ENCODE measurements at regions not wholly inside any gene's neighbourhood (a gene's known extent, or its start where the extent isn't known, plus 50 kb on each side); places are given as distances from the start of the nearest gene placed in this dataset.
"Not testable (repeated sequence)": the region's sequence is repeated elsewhere in the genome, so short reads cannot be mapped to it uniquely, and the experiment has no call there.

DNA sequence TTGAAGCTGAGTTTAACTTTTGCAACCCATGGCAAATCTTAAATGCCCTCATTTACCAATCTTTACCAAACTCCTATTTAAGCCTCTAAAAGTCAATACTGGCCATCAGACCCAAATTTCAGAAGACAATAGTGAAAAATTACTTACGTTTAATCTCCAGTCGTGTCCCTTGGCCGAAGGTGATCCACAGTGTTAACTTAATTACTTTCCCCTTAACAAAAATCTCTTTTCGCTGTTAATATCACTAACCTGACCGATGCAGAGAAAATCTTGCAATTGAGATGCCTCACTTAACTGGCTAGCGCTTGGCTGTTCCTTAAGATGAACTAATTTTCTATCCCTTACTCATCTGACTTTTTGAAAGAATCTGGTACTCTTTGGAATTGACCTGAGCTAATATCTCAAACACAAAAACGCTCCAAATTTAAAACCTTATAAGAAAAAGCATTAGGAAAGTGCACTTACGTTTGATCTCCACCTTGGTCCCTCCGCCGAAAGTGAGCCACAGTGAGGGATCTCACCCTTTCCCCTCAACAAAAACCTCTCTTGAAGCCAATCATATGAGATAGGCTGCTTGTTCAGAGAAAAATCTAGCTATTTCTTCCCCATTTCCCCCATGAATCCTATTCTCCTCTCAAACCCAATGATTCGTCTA, 169.1 kb downstream of the RPIA start:
- no peak for DNase-seq (ENCODE audit: low read depth in 2 of 2)

DNA sequence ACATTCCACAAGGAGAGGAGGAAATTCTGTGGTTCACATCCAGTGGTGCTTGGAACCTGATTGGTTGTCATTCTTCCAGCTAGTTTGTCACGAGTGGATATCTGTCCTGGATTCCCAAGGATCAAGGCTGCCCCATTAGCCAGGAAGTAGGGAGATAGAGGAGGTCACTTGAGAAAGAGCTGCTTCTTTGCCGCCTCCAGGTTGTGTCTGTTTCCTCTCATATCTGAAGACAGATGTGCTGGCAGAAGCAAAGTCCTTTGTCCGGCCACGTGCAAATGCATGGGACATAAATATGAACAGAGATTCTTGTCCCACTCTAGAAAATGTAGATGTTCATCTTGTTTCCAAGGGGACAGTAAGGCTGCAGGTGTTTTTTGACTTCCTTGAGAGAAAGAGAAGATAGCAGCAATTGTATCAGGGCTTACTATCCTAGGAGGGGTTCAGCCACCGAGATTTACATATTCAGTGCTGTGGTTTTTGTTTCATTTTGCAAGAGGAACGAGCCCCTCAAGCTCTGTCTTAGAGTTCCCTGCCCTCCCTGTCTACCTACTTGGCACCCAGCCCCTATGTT, 174.4 kb downstream of the RPIA start:
- DNase-seq (ENCODE audit: low read depth in 2 of 2): no peak

DNA sequence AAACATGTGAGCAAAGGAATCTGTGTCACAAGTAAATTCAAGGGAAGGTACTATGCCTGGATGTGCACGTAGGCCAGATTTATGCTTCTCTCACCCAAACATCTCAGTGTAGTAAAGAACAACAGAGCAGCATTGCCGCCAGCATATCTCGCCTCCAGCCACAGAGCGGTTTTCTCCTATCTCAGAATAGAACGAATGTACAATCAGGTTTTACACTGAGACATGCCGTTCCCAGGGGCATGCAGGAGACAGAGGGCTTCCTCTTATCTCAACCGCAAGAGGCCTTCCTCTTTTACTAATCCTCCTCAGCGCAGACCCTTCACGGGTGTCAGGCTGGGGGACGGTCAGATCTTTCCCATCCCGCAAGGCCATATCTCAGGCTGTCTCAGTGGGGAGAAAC, 175.3 kb downstream of the RPIA start:
- no peak for DNase-seq (ENCODE audit: low read depth in 2 of 2)

DNA sequence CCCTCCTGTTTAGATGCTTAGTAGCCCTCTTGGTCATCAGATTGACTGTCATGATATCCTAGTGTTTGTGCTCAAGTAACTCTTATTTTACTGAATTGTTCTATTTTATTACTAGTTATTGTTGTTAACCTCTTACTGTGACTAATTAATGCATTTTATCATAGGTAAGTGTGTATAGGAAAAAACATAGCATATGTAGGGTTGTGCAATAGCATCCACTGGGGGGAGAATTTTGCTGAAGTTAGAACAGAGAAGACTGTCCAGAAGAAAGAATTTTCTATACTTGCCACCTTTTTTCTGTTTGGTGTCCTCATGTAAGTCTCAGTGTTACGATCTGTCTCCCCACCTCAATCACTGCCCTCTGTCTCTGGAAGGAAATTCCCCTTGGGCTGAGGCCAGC, 177.4 kb downstream of the RPIA start:
- no peak for DNase-seq (ENCODE audit: low read depth in 2 of 2)

DNA sequence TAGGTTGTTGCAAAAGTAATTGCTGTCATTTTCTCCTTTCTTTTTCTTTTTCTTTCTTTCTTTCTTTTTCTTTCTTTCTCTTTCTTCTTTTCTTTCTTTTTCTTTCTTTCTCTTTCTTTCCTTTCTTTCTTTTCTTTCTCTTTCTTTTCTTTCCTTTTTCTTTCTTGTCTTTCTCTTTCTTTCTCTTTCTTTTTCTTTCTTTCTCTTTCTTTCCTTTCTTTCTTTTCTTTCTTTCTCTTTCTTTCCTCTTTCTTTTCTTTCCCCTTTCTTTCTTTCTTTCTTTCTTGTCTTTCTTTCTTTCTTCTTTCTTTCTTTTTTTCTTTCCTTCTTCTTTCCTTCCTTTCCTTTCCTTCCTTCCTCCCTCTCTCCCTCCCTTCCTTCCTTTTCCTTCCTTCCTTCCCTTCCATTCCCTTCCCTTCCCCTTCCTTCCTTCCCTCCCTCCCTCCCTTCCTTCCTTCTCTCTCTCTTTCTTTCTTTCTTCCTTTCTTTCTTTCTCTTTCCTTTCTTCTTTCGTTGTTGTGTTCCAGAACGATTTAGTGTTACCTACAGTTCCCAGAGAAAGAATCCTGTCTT, 178.9 kb downstream of the RPIA start:
- no peak for DNase-seq (ENCODE audit: low read depth in 2 of 2)

DNA sequence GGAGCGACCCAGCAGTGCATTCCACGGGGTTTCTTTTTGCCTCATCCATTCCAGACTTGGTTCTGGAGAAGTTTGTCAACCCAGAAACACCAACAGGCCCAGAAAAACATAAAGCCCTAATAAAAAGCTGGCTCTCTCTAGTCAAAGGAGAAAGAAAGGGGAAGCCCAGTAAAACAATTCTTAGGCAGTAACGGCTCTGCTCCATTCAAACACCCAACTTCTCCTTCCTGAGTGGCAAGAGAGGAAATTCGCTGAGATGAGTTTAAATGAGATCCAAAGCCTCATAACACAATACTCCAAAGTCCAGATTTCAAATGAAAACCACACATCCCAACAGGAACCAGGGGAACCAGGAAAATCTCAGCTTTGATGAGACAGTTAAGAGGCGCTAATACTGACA, 179.9 kb downstream of the RPIA start:
- no peak for DNase-seq (ENCODE audit: low read depth in 2 of 2)

DNA sequence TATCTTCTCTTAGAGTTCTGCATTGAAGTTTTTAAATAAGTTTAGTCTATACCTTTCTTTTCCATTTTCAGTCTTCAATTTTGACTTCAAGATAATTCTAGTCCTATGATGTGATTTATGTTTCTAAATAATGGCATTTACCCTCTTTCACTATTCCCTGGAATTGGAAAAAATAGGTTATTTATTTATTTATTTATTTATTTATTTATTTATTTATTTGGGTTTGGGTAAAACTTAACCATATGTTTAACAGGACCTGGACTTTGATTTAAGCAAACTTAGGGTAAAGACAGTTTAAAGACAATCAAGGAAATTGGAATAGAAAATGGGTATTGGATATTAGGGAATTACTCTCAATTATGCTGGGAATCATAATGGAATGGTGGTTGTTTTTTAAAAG, 182.1 kb downstream of the RPIA start:
- DNase-seq (ENCODE audit: low read depth in 2 of 2): no peak

DNA sequence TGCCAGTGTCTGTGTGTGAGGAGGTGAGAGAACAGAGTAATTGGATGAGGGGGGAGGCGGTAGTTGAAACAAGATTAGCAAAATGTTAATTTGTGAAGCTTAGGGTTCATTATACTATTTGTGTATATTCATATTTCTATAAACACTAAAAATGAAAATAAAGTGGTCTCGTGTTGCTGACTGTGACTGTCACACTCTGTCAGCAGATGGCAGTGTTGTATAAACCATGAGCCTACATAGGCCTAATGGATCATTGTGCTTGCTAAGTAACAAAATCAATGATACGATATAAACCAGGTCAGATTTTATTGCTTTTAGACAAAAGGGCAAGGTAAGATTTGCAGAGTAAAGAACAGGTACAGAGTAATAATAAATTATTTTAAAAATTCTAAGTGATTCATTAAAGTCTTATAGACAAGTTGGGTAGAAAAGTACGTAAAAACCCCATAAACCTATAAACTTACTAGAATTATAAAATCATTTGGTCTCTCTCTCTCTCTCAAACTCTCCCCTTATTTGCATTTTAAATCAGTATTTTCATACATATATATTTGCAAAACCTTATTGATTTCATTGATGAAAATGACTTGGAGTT, 182.7 kb downstream of the RPIA start:
- DNase-seq (ENCODE audit: low read depth in 2 of 2): peak in 1 of 2 donors; percentile 5

DNA sequence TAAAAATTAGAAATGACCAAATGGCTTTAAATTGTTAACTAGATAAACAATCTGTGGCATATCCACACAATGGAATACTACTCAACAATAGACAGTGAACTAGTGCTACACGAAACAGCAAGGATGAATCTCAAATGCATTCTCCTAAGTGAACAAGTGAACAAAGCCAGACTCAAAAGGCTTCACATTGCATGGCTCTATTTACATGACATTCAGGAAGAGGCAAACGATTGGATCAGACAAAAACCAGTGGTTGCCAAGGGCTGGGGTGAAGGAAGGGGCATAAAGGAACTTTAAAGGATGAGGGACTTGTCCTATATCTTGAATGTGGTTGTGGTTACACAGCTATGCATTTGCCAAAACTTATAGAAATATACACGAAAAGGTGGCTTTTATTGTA, 184.3 kb downstream of the RPIA start:
- DNase-seq (ENCODE audit: low read depth in 2 of 2): no peak

DNA sequence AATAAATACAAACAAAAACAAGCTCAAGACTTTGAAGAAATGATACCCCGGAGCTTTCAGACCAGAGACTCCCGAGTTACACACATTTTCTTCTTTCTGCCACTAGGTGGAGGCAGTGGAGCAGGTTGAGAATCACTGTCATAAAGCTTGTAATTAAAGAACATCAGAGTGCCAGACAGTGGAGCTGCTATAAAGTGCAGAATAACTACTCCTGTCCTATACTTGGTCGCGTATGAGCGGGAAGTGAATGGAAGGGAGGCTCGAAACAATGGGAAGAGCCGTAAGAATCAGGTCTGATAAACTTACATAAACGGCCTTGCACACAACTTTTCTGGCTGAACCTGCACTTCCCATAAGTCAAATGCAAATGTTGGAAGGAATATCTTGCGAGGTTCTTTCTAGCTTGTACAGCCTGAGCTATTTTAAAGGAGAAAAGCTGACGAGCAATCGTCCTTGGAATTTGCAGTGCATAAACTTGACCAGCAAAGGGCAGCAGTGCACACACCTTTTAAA, 189.0 kb downstream of the RPIA start:
- no peak for DNase-seq (ENCODE audit: low read depth in 2 of 2)

DNA sequence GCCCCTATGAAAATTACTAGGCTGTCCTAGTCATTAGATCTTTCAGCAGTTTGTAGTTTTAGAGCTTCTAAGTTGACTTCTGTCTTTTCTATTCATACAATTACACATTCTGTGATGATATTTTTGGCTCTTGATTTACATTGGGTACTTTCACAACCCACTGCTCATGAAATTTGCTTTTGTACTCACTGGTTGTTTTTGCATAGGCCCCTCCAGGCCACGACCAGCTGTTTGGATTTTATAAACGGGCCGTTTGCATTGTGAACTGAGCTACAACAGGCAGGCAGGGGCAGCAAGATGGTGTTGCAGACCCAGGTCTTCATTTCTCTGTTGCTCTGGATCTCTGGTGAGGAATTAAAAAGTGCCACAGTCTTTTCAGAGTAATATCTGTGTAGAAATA, 193.8 kb downstream of the RPIA start:
- DNase-seq (ENCODE audit: low read depth in 2 of 2): no peak

DNA sequence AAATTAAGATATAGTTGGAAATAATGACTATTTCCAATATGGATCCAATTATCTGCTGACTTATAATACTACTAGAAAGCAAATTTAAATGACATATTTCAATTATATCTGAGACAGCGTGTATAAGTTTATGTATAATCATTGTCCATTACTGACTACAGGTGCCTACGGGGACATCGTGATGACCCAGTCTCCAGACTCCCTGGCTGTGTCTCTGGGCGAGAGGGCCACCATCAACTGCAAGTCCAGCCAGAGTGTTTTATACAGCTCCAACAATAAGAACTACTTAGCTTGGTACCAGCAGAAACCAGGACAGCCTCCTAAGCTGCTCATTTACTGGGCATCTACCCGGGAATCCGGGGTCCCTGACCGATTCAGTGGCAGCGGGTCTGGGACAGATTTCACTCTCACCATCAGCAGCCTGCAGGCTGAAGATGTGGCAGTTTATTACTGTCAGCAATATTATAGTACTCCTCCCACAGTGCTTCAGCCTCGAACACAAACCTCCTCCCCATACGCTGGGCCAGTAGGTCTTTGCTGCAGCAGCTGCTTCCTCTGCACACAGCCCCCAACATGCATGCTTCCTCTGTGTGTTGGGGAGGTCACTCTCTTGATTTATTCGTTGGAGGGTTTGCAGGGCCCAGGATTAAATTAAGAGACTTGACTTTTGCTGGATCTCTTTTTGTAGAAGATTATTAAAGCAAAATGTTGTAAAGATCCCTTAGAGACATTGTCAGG, 194.4 kb downstream of the RPIA start:
- no peak for DNase-seq (ENCODE audit: low read depth in 2 of 2)

DNA sequence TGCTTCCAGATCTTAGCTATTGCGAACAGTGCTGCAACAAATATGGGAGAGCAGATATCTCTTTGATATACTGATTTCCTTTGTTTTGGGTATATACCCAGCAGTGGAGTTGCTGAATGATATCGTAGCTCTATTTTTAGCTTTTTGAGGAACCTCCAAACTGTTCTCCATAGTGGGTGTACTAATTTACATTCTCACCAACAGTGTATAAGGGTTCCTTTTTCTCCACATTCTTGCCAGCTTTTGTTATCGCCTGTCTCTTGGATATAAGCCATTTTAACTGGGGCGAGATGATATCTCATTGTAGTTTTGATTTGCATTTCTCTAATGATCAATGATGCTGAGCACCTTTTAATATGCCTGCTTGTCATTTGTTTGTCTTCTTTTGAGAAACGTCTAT, 196.0 kb downstream of the RPIA start:
- not testable (repeated sequence) for DNase-seq (ENCODE audit: low read depth in 2 of 2)

DNA sequence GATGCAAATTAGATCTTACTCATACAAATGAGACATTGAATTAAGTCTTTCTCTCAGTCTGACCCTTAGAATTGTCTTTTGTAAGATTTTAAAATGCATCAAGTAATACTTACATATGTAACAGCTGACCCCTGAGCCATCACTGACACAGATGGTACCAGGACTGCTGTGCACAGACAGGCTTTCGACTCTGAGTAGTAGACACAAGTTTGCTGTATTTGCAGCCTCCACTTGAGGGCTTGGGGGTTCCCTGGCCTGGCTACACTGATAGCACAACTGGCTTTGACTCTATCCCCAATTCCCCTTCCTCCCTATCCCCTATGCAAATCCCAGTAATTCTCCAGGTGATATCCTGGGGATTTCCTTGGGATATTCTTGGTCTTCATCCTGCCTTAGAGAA, 200.7 kb downstream of the RPIA start:
- DNase-seq (ENCODE audit: low read depth in 2 of 2): no peak

DNA sequence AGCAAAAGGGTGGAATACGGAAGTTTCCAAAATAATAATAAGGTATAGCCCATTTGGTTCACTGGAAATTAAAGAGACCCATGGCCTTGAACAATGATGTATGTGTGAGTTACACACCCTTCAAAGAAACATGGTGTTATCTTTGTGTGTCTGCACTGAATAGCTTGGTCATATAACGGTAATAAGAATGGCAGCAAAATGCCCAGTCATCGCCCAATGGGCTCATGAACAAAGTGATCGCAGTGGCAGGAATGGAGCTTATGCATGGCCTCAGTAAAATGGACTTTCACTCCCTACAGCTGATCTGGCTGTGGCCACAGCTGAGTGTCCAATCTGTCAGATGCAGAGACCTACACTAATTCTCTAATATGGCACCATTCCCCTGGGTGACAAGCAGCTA, 201.3 kb downstream of the RPIA start:
- no peak for DNase-seq (ENCODE audit: low read depth in 2 of 2)

DNA sequence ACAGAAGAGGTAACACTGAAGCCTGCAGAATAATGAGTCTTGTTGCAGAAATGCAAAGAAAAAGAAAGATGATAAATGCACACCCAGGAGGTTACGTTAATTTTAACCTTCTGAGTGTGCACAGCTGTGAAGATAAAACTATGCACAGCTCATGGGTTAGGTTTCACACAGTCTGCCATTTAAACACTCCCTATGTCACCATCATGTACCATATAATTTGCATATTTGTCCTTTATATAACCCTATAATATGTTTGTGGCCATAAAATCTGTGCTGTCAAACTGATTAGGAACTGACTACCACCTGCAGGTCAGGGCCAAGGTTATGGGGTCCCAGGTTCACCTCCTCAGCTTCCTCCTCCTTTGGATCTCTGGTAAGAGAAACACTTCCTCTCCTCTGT, 205.5 kb downstream of the RPIA start:
- no peak for DNase-seq (ENCODE audit: low read depth in 2 of 2)

DNA sequence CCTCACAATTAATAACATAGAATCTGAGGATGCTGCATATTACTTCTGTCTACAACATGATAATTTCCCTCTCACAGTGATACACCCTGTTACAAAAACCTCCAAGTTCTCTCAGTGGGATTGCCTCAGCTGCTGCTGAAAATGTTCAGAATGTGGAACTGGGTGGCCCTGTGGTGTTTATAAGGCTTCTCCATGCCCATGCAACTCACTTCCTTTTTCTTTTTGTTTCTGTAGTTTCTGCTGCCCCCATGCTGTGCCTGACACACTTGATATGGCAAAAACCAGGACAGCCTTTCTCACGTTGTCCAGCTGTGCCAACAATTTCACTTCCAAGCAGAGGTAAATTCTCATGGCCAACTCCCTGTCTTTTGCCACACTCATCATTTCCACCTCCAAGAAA, 206.2 kb downstream of the RPIA start:
- no peak for DNase-seq (ENCODE audit: low read depth in 2 of 2)

DNA sequence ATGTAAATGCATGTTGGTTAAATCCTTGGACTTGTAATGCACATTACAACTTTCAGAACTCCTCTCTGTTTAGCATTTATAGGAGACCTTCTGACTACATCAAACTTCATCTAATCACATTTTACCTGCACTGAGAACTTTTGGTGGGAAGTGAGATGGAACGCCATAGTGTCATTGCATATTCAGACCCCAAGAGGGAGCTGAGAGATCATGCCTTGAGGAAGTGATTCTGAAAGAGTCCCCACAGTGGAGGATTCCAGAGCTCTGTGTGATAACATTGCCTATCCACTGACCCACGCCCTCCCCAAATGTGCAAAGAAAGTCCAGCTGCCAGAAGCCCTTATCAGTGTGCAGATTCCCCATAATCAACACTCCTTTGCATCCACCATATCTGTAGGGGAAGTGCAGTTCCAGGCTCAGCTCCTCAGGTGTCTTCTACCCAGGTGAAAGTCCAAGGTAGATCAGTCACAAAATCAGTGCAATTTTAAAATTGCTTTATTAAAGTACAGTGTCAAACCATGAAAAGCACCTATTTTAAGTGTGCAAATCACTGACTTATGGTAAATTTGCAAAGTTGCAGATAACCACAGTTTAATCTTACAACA, 212.4 kb downstream of the RPIA start:
- DNase-seq (ENCODE audit: low read depth in 2 of 2): no peak

DNA sequence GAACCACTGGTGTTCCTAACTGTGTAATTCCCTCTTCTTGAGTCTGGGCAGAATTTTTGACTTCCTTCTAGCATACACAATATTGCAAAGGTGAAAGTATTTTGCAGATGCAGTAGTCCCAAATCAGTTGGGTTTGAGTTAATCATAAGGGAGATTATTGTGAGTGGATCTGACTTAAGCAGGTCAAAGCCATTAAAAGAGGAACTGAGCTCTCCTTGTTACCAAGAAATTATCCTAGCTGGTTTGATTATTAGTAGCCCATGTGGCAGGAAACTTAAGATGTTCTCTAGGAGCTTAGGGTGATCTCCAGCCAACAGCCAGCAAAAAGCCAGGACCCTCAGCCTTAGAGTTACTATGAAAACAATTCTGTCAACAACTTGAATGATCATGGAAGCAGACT, 221.8 kb downstream of the RPIA start:
- no peak for DNase-seq (ENCODE audit: low read depth in 2 of 2)

DNA sequence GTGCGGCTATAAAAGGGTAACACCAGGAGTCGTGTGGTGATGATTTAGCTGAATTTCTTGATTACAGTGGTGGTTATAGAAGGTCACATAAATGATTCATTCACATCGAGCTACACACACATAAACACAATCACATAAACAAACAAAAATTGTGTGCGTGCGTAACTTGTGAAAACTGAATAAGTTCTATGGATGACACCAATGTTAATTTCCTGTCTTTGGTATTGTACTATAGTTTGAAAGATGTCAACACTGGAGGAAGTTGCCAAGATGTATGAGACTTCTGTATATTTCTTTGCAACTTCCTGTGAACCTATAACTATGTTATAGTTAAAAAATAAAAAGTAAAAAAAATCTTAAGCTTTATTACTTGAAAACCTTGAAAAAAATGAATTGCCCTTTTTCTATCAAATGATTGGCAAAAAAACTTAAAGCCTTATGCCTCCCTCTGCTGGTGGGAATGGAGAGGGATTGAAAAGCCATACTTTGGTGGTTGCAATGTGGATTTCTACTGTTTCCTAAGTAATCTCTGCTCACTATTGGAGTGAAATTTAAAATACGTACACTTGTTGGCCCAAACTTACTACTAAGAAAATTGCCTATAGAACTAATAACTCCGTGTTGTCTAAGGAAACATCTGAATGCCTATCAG, 227.7 kb downstream of the RPIA start:
- DNase-seq (ENCODE audit: low read depth in 2 of 2): no peak

DNA sequence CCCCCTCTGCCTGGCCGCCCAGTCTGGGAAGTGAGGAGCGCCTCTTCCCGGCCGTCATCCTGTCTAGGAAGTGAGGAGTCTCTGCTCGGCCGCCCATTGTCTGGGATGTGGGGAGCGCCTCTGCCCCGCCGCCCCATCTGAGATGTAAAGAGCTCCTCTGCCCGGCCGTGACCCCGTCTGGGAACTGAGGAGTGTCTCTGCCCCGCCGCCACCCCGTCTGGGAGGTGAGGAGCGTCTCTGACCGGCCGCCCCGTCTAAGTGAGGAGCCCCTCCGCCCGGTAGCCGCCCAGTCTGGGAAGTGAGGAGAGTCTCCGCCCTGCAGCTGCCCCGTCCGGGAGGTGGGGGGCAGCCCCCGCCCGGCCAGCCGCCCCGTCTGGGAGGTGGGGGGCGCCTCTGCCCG, 228.9 kb downstream of the RPIA start:
- not testable (repeated sequence) for DNase-seq (ENCODE audit: low read depth in 2 of 2)

DNA sequence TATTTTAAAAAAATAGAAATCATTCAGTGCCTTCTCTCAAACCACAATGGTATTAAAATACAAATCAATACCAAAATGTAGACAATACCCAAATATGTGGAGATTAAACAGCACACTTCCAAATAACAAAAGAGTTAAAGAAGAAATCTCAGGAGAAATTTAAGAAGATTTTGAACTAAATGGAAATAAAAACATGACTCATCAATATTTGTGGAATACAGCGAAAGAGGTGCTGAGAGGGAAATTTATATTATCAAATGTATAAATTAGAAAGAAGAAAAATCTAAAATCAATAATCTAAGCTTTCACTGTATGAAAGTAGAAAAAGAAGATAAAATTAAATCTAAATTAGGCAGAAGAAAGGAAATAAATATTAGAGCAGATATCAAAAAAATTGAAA, 233.1 kb downstream of the RPIA start:
- no peak for DNase-seq (ENCODE audit: low read depth in 2 of 2)

Data from stimulated activated CD8-positive, alpha-beta memory T cell treated with anti-CD3 and anti-CD28 coated beads, Interleukin-2, amount 100 ng/mL, for 48 hours (primary cell).